22Rv1 (cell line): ENCODE measurements at regions not wholly inside any gene's neighbourhood (a gene's known extent, or its start where the extent isn't known, plus 50 kb on each side); places are given as distances from the start of the nearest gene placed in this dataset.

Experiments
- H3K27ac ChIP-seq: fragments of 450-650 bp; 2 replicates; pipeline ENCODE4 v1.5.1; 2017
- CTCF ChIP-seq: fragments of 450-650 bp; IDR thresholded peaks from 2 replicates; pipeline ENCODE4 v1.5.1; 2017; ENCODE audit warnings: mild to moderate bottlenecking
- ZFX ChIP-seq: fragments of 450-650 bp; IDR thresholded peaks from 2 replicates; pipeline ENCODE4 v1.6.1; 2017; ENCODE audit warnings: antibody characterized with exemption, borderline replicate concordance

GRCh38 chr10:2963889-2964631 lies 103.3 kb upstream of the PFKP start:
- no peak for TF ChIP-seq CTCF
- TF ChIP-seq ZFX: no peak
- no peak overlapping the region for H3K27ac ChIP-seq

GRCh38 chr10:2962194-2962593 lies 105.2 kb upstream of the PFKP start:
- H3K27ac ChIP-seq: no peak overlapping the region
- TF ChIP-seq CTCF: no peak

GRCh38 chr10:2958659-2959058 lies 108.7 kb upstream of the PFKP start:
- no peak for TF ChIP-seq ZFX
- no peak for TF ChIP-seq CTCF
- no peak overlapping the region for H3K27ac ChIP-seq

- H3K27ac ChIP-seq: no peak overlapping the region
- no peak for TF ChIP-seq ZFX
- no peak for TF ChIP-seq CTCF
Observed at GRCh38 chr10:2957785-2958184, 109.6 kb upstream of the PFKP start.

GRCh38 chr10:2955064-2955463 lies 112.3 kb upstream of the PFKP start:
- TF ChIP-seq ZFX: no peak
- no peak for TF ChIP-seq CTCF
- H3K27ac ChIP-seq: no peak overlapping the region

GRCh38 chr10:2953495-2953894 lies 113.9 kb upstream of the PFKP start:
- TF ChIP-seq ZFX (no peak), CTCF (no peak)
- H3K27ac ChIP-seq: no peak overlapping the region

GRCh38 chr10:2951235-2951835 lies 116.0 kb upstream of the PFKP start:
- H3K27ac ChIP-seq: no peak overlapping the region
- TF ChIP-seq CTCF: no peak
- no peak for TF ChIP-seq ZFX
